ENCODE measurements at regions not wholly inside any gene's neighbourhood (a gene's known extent, or its start where the extent isn't known, plus 50 kb on each side); places are given as distances from the start of the nearest gene placed in this dataset.

DNA sequence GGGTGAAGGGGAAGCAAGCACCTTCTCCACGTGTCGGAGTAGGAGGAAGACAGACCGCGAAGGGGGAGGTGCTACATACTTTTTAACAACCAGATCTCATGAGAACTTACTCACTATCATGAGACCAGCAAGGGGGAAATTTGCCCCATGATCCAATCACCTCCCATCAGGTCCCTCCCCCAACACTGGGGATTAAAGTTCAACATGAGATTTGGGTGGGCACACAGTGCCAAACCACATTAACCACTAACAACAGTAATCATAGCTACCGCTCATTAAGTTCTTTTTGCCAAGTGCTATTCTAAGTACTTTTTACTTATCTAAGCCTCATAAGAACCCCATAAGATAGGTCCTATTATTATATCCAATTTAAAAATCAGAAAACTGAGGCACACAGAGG lies 450.5 kb upstream of the DDI1 start:
- H3K9me3 ChIP-seq (ENCODE audit: low read length) = no peaks in the 10 kb centered on the region
- no peaks in the 10 kb centered on the region for H4K20me1 ChIP-seq (ENCODE audit: insufficient read depth, low read length)
- H3K27me3 ChIP-seq (ENCODE audit: control insufficient read depth in 1 of 2, insufficient read depth in 2 of 2, low read length in 2 of 2) = no peaks in the 10 kb centered on the region
- intact Hi-C loops (cut with micrococcal nuclease; ENCODE audit: unreplicated experiment) (no loop called here), in situ Hi-C loops (cut with HindIII; ENCODE audit: extremely low pct_ligation_motif_present, low pct_unique_long_range_greater_than_20kb) (no loop called here)
- 63% methylated on average over 5 of the region's 5 CpGs for WGBS (ENCODE audit: low lambda C conversion rate)
- H3K27ac ChIP-seq (ENCODE audit: extremely low read length, insufficient read depth, low read length) = no peak overlapping the region
- no peaks in the 10 kb centered on the region for H3K79me2 ChIP-seq (ENCODE audit: insufficient read depth, low read length)
- BruUV-seq (replicated peaks) = no TSS peak
- no peaks in the 10 kb centered on the region for H3K36me3 ChIP-seq (replicated peaks in 1 of 2; ENCODE audit: control insufficient read depth in 1 of 2, insufficient read depth in 2 of 2, low read length in 2 of 2)
- FAIRE-seq (no peak), DNase-seq (ENCODE audit: low spot score) (no peak), ATAC-seq (no peak)
- H3K4me1 ChIP-seq (ENCODE audit: insufficient read depth, low read length) = no peaks in the 10 kb centered on the region
- POLR2A ChIA-PET = no interaction called here
- no peak overlapping the region for H3K4me2 ChIP-seq (ENCODE audit: low read depth, low read length)
- no peak overlapping the region for H3K9ac ChIP-seq (ENCODE audit: insufficient read depth, low read depth, low read length)
- TF ChIP-seq ZNF143 (CRISPR knock-in tag; IDR thresholded peaks at IDR 0.05) (no peak), ZBTB20 (CRISPR knock-in tag; IDR thresholded peaks at IDR 0.05; ENCODE audit: borderline replicate concordance, low read depth) (no peak), NFE2L1 (CRISPR knock-in tag; IDR thresholded peaks at IDR 0.05; ENCODE audit: borderline replicate concordance) (no peak), ZNF563 (CRISPR knock-in tag; IDR thresholded peaks at IDR 0.05) (no peak), ZEB1 (IDR thresholded peaks at IDR 0.05; ENCODE audit: insufficient replicate concordance, low read depth) (no peak), MEIS1 (CRISPR knock-in tag; IDR thresholded peaks at IDR 0.05; ENCODE audit: borderline replicate concordance) (no peak), CCAR2 (optimal IDR thresholded peaks at IDR 0.05; ENCODE audit: low read depth, low read length) (no peak)
- H2AFZ ChIP-seq (ENCODE audit: low read length) = no peak overlapping the region
- CTCF ChIA-PET (ENCODE audit: low intra/inter-chr PET ratio, low total read pairs) = no interaction called here
- H3K4me3 ChIP-seq (replicated peaks in 1 of 3; ENCODE audit: insufficient read depth in 1 of 3, low read depth in 2 of 3, low read length in 3 of 3) = no peak overlapping the region

DNA sequence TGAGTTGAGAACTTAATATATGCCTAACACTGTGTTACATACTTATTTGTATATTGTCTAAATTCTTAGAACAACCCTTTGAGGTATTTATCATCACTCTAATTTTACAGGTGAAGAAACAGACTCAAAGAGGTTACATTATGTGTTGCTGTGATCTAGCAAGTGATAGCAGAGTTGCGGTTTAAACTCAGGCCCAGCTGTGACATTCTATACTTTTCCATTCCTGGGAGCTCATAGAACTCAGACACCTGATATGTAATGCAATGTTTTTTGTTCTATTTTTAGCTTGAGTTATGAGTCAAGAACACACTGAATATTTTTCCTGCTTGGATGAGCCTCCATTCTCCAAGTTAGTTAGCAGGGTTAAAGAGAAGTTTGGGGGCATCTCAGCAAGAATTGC lies 449.7 kb upstream of the DDI1 start:
- no peaks in the 10 kb centered on the region for H4K20me1 ChIP-seq (ENCODE audit: insufficient read depth, low read length)
- WGBS (ENCODE audit: low lambda C conversion rate) = 0% methylated on average over 1 of the region's 1 CpG
- no peaks in the 10 kb centered on the region for H3K4me1 ChIP-seq (ENCODE audit: insufficient read depth, low read length)
- in situ Hi-C loops (cut with HindIII; ENCODE audit: extremely low pct_ligation_motif_present, low pct_unique_long_range_greater_than_20kb) = no loop called here
- no peaks in the 10 kb centered on the region for H3K27me3 ChIP-seq (ENCODE audit: control insufficient read depth in 1 of 2, insufficient read depth in 2 of 2, low read length in 2 of 2)
- ChIA-PET CTCF (ENCODE audit: low intra/inter-chr PET ratio, low total read pairs) (no interaction called here), POLR2A (no interaction called here)
- no peak overlapping the region for H3K4me3 ChIP-seq (replicated peaks in 1 of 3; ENCODE audit: insufficient read depth in 1 of 3, low read depth in 2 of 3, low read length in 3 of 3)
- intact Hi-C loops (cut with micrococcal nuclease; ENCODE audit: unreplicated experiment) = no loop called here
- no peaks in the 10 kb centered on the region for H3K79me2 ChIP-seq (ENCODE audit: insufficient read depth, low read length)
- H3K36me3 ChIP-seq (replicated peaks in 1 of 2; ENCODE audit: control insufficient read depth in 1 of 2, insufficient read depth in 2 of 2, low read length in 2 of 2) = no peaks in the 10 kb centered on the region
- H3K9ac ChIP-seq (ENCODE audit: insufficient read depth, low read depth, low read length) = no peak overlapping the region
- ATAC-seq = no peak
- no peak for FAIRE-seq
- BruUV-seq (replicated peaks) = no TSS peak
- H3K9me3 ChIP-seq (ENCODE audit: low read length) = no peaks in the 10 kb centered on the region
- H3K4me2 ChIP-seq (ENCODE audit: low read depth, low read length) = no peak overlapping the region
- H2AFZ ChIP-seq (ENCODE audit: low read length) = no peak overlapping the region
- no peak overlapping the region for H3K27ac ChIP-seq (ENCODE audit: extremely low read length, insufficient read depth, low read length)
- no peak for DNase-seq (ENCODE audit: low spot score)
- no peak for TF ChIP-seq MAZ (IDR thresholded peaks at IDR 0.05; ENCODE audit: borderline replicate concordance, low read depth, low read length)
- no peak for TF ChIP-seq MAZ (CRISPR knock-in tag; IDR thresholded peaks at IDR 0.05; ENCODE audit: low read depth)
- TF ChIP-seq PITX1 (CRISPR knock-in tag; IDR thresholded peaks at IDR 0.05) = no peak
- TF ChIP-seq, protein P1, sequence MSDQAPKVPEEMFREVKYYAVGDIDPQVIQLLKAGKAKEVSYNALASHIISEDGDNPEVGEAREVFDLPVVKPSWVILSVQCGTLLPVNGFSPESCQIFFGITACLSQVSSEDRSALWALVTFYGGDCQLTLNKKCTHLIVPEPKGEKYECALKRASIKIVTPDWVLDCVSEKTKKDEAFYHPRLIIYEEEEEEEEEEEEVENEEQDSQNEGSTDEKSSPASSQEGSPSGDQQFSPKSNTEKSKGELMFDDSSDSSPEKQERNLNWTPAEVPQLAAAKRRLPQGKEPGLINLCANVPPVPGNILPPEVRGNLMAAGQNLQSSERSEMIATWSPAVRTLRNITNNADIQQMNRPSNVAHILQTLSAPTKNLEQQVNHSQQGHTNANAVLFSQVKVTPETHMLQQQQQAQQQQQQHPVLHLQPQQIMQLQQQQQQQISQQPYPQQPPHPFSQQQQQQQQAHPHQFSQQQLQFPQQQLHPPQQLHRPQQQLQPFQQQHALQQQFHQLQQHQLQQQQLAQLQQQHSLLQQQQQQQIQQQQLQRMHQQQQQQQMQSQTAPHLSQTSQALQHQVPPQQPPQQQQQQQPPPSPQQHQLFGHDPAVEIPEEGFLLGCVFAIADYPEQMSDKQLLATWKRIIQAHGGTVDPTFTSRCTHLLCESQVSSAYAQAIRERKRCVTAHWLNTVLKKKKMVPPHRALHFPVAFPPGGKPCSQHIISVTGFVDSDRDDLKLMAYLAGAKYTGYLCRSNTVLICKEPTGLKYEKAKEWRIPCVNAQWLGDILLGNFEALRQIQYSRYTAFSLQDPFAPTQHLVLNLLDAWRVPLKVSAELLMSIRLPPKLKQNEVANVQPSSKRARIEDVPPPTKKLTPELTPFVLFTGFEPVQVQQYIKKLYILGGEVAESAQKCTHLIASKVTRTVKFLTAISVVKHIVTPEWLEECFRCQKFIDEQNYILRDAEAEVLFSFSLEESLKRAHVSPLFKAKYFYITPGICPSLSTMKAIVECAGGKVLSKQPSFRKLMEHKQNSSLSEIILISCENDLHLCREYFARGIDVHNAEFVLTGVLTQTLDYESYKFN (CRISPR knock-in tag; conservative IDR thresholded peaks at IDR 0.05) = no peak
- no peak for TF ChIP-seq ATF7 (IDR thresholded peaks at IDR 0.05)
- TF ChIP-seq ATF7 (CRISPR knock-in tag; IDR thresholded peaks at IDR 0.05) = no peak
- TF ChIP-seq, protein P2, sequence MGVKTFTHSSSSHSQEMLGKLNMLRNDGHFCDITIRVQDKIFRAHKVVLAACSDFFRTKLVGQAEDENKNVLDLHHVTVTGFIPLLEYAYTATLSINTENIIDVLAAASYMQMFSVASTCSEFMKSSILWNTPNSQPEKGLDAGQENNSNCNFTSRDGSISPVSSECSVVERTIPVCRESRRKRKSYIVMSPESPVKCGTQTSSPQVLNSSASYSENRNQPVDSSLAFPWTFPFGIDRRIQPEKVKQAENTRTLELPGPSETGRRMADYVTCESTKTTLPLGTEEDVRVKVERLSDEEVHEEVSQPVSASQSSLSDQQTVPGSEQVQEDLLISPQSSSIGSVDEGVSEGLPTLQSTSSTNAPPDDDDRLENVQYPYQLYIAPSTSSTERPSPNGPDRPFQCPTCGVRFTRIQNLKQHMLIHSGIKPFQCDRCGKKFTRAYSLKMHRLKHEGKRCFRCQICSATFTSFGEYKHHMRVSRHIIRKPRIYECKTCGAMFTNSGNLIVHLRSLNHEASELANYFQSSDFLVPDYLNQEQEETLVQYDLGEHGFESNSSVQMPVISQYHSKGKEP (CRISPR knock-in tag; IDR thresholded peaks at IDR 0.05) = no peak
- TF ChIP-seq ZNF777 (CRISPR knock-in tag; IDR thresholded peaks at IDR 0.05) = no peak

All from HepG2 (cell line).